ENCODE measurements at regions not wholly inside any gene's neighbourhood (a gene's known extent, or its start where the extent isn't known, plus 50 kb on each side); places are given as distances from the start of the nearest gene placed in this dataset.
"Not testable (repeated sequence)": the region's sequence is repeated elsewhere in the genome, so short reads cannot be mapped to it uniquely, and the experiment has no call there.

GRCh38 chr4:67038228-67038566 is 507.1 kb downstream of the CENPC start:
- DNase-seq (ENCODE audit: low read depth in 2 of 2): no peak

- no peak for DNase-seq (ENCODE audit: low read depth in 2 of 2)
These were observed 507.6 kb downstream of the CENPC start for GRCh38 chr4:67037504-67038227.

GRCh38 chr4:67036791-67037190 is 508.5 kb downstream of the CENPC start:
- no peak for DNase-seq (ENCODE audit: low read depth in 2 of 2)

- DNase-seq (ENCODE audit: low read depth in 2 of 2): no peak
These were observed 509.3 kb downstream of the CENPC start for GRCh38 chr4:67035986-67036385.

- no peak for DNase-seq (ENCODE audit: low read depth in 2 of 2)
These were observed 509.8 kb downstream of the CENPC start for GRCh38 chr4:67035501-67035900.

GRCh38 chr4:67030636-67031035 is 514.7 kb downstream of the CENPC start:
- DNase-seq (ENCODE audit: low read depth in 2 of 2): no peak

- no peak for DNase-seq (ENCODE audit: low read depth in 2 of 2)
These were observed 524.9 kb downstream of the CENPC start for GRCh38 chr4:67020438-67020797.

- DNase-seq (ENCODE audit: low read depth in 2 of 2): no peak
These were observed 525.4 kb downstream of the CENPC start for GRCh38 chr4:67019686-67020437.

GRCh38 chr4:67014592-67014991 is 530.7 kb downstream of the CENPC start:
- no peak for DNase-seq (ENCODE audit: low read depth in 2 of 2)

GRCh38 chr4:67006791-67007190 is 538.5 kb downstream of the CENPC start:
- no peak for DNase-seq (ENCODE audit: low read depth in 2 of 2)

GRCh38 chr4:66991521-66991920 is 553.8 kb downstream of the CENPC start:
- DNase-seq (ENCODE audit: low read depth in 2 of 2): no peak

GRCh38 chr4:66974665-66975064 is 570.6 kb downstream of the CENPC start:
- DNase-seq (ENCODE audit: low read depth in 2 of 2): no peak

- no peak for DNase-seq (ENCODE audit: low read depth in 2 of 2)
These were observed 573.2 kb downstream of the CENPC start for GRCh38 chr4:66972087-66972486.

- DNase-seq (ENCODE audit: low read depth in 2 of 2): no peak
These were observed 580.8 kb downstream of the CENPC start for GRCh38 chr4:66964467-66964866.

GRCh38 chr4:66963084-66963483 is 582.2 kb downstream of the CENPC start:
- DNase-seq (ENCODE audit: low read depth in 2 of 2): no peak

- DNase-seq (ENCODE audit: low read depth in 2 of 2): no peak
These were observed 586.1 kb downstream of the CENPC start for GRCh38 chr4:66959207-66959606.

GRCh38 chr4:66956852-66957251 is 588.5 kb downstream of the CENPC start:
- DNase-seq (ENCODE audit: low read depth in 2 of 2): no peak

- no peak for DNase-seq (ENCODE audit: low read depth in 2 of 2)
These were observed 588.9 kb downstream of the CENPC start for GRCh38 chr4:66956426-66956825.

GRCh38 chr4:66955784-66956183 is 589.5 kb downstream of the CENPC start:
- DNase-seq (ENCODE audit: low read depth in 2 of 2): no peak

- no peak for DNase-seq (ENCODE audit: low read depth in 2 of 2)
These were observed 595.9 kb downstream of the CENPC start for GRCh38 chr4:66949419-66949818.

GRCh38 chr4:66946761-66947160 is 598.5 kb downstream of the CENPC start:
- DNase-seq (ENCODE audit: low read depth in 2 of 2): no peak

- no peak for DNase-seq (ENCODE audit: low read depth in 2 of 2)
These were observed 602.2 kb downstream of the CENPC start for GRCh38 chr4:66943112-66943511.

GRCh38 chr4:66931981-66932380 is 613.3 kb downstream of the CENPC start:
- DNase-seq (ENCODE audit: low read depth in 2 of 2): not testable (repeated sequence)

GRCh38 chr4:66930206-66930605 is 615.1 kb downstream of the CENPC start:
- no peak for DNase-seq (ENCODE audit: low read depth in 2 of 2)

Data from stimulated activated CD8-positive, alpha-beta memory T cell treated with anti-CD3 and anti-CD28 coated beads, Interleukin-2, amount 100 ng/mL, for 48 hours (primary cell).